Uterus (tissue), 3 donors: ENCODE measurements at regions not wholly inside any gene's neighbourhood (a gene's known extent, or its start where the extent isn't known, plus 50 kb on each side); places are given as distances from the start of the nearest gene placed in this dataset.

Source experiments
- DNase-seq, 2 donors: peaks; one replicate each; pipeline ENCODE4 v3.0.0-alpha.2; 2019 to 2020
- H3K27ac ChIP-seq, 2 donors: fragments of 200-600 bp; sonication (generic); 1 replicate in 1 of 2; 2 replicates in 1 of 2; pipeline ENCODE4 v1.5.1; 2016 to 2018
- H3K27me3 ChIP-seq, 2 donors: fragments of 200-600 bp; sonication (generic); one replicate each; pipeline ENCODE4 v1.5.1; 2018 to 2019; ENCODE audit warnings: control low read depth in 1 of 2
- H3K36me3 ChIP-seq, 2 donors: fragments of 200-600 bp; sonication (generic); one replicate each; pipeline ENCODE4 v1.5.1; 2019; ENCODE audit warnings: control low read depth in 1 of 2
- H3K4me1 ChIP-seq, 2 donors: fragments of 200-600 bp; sonication (generic); one replicate each; pipeline ENCODE4 v1.5.1; 2018 to 2019; ENCODE audit warnings: control low read depth in 1 of 2
- H3K4me3 ChIP-seq, 2 donors: fragments of 200-600 bp; sonication (generic); 1 replicate in 1 of 2; 2 replicates in 1 of 2; pipeline ENCODE4 v1.5.1; 2018 to 2019; ENCODE audit warnings: mild to moderate bottlenecking in 1 of 2
- H3K9me3 ChIP-seq, 2 donors: fragments of 200-600 bp; sonication (generic); one replicate each; pipeline ENCODE4 v1.5.1; 2019; ENCODE audit warnings: control low read depth in 1 of 2
- CTCF ChIP-seq, 4 experiments: fragments of 200-600 bp in 2 of 4; fragments of 450-650 bp in 2 of 4; sonication (generic) in 2 of 4; IDR thresholded peaks; one replicate each; pipeline ENCODE4 v1.5.1; 2016 to 2019; ENCODE audit warnings: antibody characterized with exemption in 4 of 4, mild to moderate bottlenecking in 2 of 4, moderate library complexity in 1 of 4
- POLR2A ChIP-seq, 2 donors: fragments of 450-650 bp; IDR thresholded peaks; one replicate each; pipeline ENCODE4 v1.6.1; 2016; ENCODE audit warnings: antibody characterized with exemption in 2 of 2, mild to moderate bottlenecking in 1 of 2, moderate library complexity in 1 of 2
- intact Hi-C: fragments of 100-400 bp; cut with DNase I; formaldehyde crosslinking; loops from one replicate; pipeline ENCODE4 v1.15.1; 2023; ENCODE audit warnings: low total_unique reads
- donor health status: DM: yes; HTN: yes; CAD: no.

GRCh38 chr13:50189450-50189849 lies 174.2 kb downstream of the KCNRG start:
- Histone ChIP-seq H3K4me1 (no peaks in the 10 kb centered on the region), H3K27me3 (no peaks in the 10 kb centered on the region), H3K36me3 (no peaks in the 10 kb centered on the region), H3K4me3 (no peak overlapping the region), H3K27ac (no peak overlapping the region), H3K9me3 (no peaks in the 10 kb centered on the region)
- intact Hi-C loops, result no loop called here
- no peak for DNase-seq
- TF ChIP-seq CTCF (IDR thresholded peaks at IDR 0.05) (no peak), POLR2A (IDR thresholded peaks at IDR 0.05) (no peak)

- H3K4me3 ChIP-seq, result no peak overlapping the region
- DNase-seq, result no peak
- H3K36me3 ChIP-seq, result no peaks in the 10 kb centered on the region
- TF ChIP-seq CTCF (IDR thresholded peaks at IDR 0.05) (no peak), POLR2A (IDR thresholded peaks at IDR 0.05) (no peak)
- H3K9me3 ChIP-seq, result no peaks in the 10 kb centered on the region
- H3K27me3 ChIP-seq, result no peaks in the 10 kb centered on the region
- intact Hi-C loops, result no loop called here
- no peaks in the 10 kb centered on the region for H3K4me1 ChIP-seq
- H3K27ac ChIP-seq, result no peak overlapping the region
These were observed 175.8 kb downstream of the KCNRG start for GRCh38 chr13:50191004-50191403.

GRCh38 chr13:50192272-50192813 lies 177.1 kb downstream of the KCNRG start:
- Histone ChIP-seq H3K27ac (no peak overlapping the region), H3K9me3 (no peaks in the 10 kb centered on the region), H3K27me3 (no peaks in the 10 kb centered on the region), H3K36me3 (no peaks in the 10 kb centered on the region), H3K4me1 (no peaks in the 10 kb centered on the region), H3K4me3 (no peak overlapping the region)
- TF ChIP-seq POLR2A (IDR thresholded peaks at IDR 0.05) (no peak), CTCF (IDR thresholded peaks at IDR 0.05) (no peak)
- intact Hi-C loops, result no loop called here
- no peak for DNase-seq

- Histone ChIP-seq H3K9me3 (no peaks in the 10 kb centered on the region), H3K4me3 (no peak overlapping the region), H3K27ac (no peak overlapping the region), H3K27me3 (no peaks in the 10 kb centered on the region), H3K4me1 (no peaks in the 10 kb centered on the region), H3K36me3 (no peaks in the 10 kb centered on the region)
- intact Hi-C loops, result no loop called here
- TF ChIP-seq POLR2A (IDR thresholded peaks at IDR 0.05) (no peak), CTCF (IDR thresholded peaks at IDR 0.05) (no peak)
- no peak for DNase-seq
These were observed 179.8 kb downstream of the KCNRG start for GRCh38 chr13:50195045-50195444.

GRCh38 chr13:50196118-50196517 lies 180.9 kb downstream of the KCNRG start:
- H3K27me3 ChIP-seq, result no peaks in the 10 kb centered on the region
- no peak overlapping the region for H3K27ac ChIP-seq
- TF ChIP-seq CTCF (IDR thresholded peaks at IDR 0.05), result no peak
- TF ChIP-seq POLR2A (IDR thresholded peaks at IDR 0.05), result no peak
- no peak for DNase-seq
- peaks cover 3 to 4% of the 10 kb centered on the region in 2 donors for H3K4me1 ChIP-seq
- H3K9me3 ChIP-seq, result no peaks in the 10 kb centered on the region
- no peak overlapping the region for H3K4me3 ChIP-seq
- intact Hi-C loops, result no loop called here
- no peaks in the 10 kb centered on the region for H3K36me3 ChIP-seq
